ENCODE measurements at regions not wholly inside any gene's neighbourhood (a gene's known extent, or its start where the extent isn't known, plus 50 kb on each side); places are given as distances from the start of the nearest gene placed in this dataset.

GRCh38 chrX:4670606-4671005 is 957.2 kb upstream of the PRKX start:
- Mint-ChIP-seq H3K27me3 (ENCODE audit: low read depth) (no peaks in the 10 kb centered on the region), H3K9me3 (ENCODE audit: low read depth) (peaks cover 8% of the 10 kb centered on the region), H3K36me3 (ENCODE audit: low read depth) (no peaks in the 10 kb centered on the region), H3K4me1 (ENCODE audit: low read depth) (no peaks in the 10 kb centered on the region), H3K27ac (ENCODE audit: unreplicated experiment) (no peak overlapping the region), H3K4me3 (ENCODE audit: unreplicated experiment) (no peak overlapping the region)
- no peak for TF ChIP-seq CTCF (IDR thresholded peaks at IDR 0.05)
- no peak for DNase-seq (ENCODE audit: low spot score)

GRCh38 chrX:4668802-4669536 is 955.5 kb upstream of the PRKX start:
- Mint-ChIP-seq H3K4me1 (ENCODE audit: low read depth) (no peaks in the 10 kb centered on the region), H3K4me3 (ENCODE audit: unreplicated experiment) (no peak overlapping the region), H3K27me3 (ENCODE audit: low read depth) (no peaks in the 10 kb centered on the region), H3K27ac (ENCODE audit: unreplicated experiment) (no peak overlapping the region), H3K36me3 (ENCODE audit: low read depth) (no peaks in the 10 kb centered on the region), H3K9me3 (ENCODE audit: low read depth) (peaks cover 8% of the 10 kb centered on the region)
- DNase-seq (ENCODE audit: low spot score): no peak
- no peak for TF ChIP-seq CTCF (IDR thresholded peaks at IDR 0.05)

GRCh38 chrX:4663085-4663484 is 949.6 kb upstream of the PRKX start:
- no peak for DNase-seq (ENCODE audit: low spot score)
- no peak overlapping the region for H3K27ac Mint-ChIP-seq (ENCODE audit: unreplicated experiment)

GRCh38 chrX:4661771-4662170 is 948.3 kb upstream of the PRKX start:
- H3K4me1 Mint-ChIP-seq (ENCODE audit: low read depth): no peaks in the 10 kb centered on the region
- no peak for DNase-seq (ENCODE audit: low spot score)
- H3K27ac Mint-ChIP-seq (ENCODE audit: unreplicated experiment): no peak overlapping the region
- H3K27me3 Mint-ChIP-seq (ENCODE audit: low read depth): no peaks in the 10 kb centered on the region
- H3K4me3 Mint-ChIP-seq (ENCODE audit: unreplicated experiment): no peak overlapping the region
- no peaks in the 10 kb centered on the region for H3K36me3 Mint-ChIP-seq (ENCODE audit: low read depth)
- TF ChIP-seq CTCF (IDR thresholded peaks at IDR 0.05): no peak
- H3K9me3 Mint-ChIP-seq (ENCODE audit: low read depth): peaks cover 11% of the 10 kb centered on the region

More at GRCh38 chrX:4663085-4663484, 949.6 kb upstream of the PRKX start:
- H3K4me3 Mint-ChIP-seq (ENCODE audit: unreplicated experiment): no peak overlapping the region
- H3K9me3 Mint-ChIP-seq (ENCODE audit: low read depth): peaks cover 12% of the 10 kb centered on the region
- no peaks in the 10 kb centered on the region for H3K36me3 Mint-ChIP-seq (ENCODE audit: low read depth)
- H3K4me1 Mint-ChIP-seq (ENCODE audit: low read depth): no peaks in the 10 kb centered on the region
- no peaks in the 10 kb centered on the region for H3K27me3 Mint-ChIP-seq (ENCODE audit: low read depth)
- TF ChIP-seq CTCF (IDR thresholded peaks at IDR 0.05): no peak

- TF ChIP-seq CTCF (IDR thresholded peaks at IDR 0.05): no peak
- Mint-ChIP-seq H3K27me3 (ENCODE audit: low read depth) (no peaks in the 10 kb centered on the region), H3K9me3 (ENCODE audit: low read depth) (peaks cover 24% of the 10 kb centered on the region), H3K36me3 (ENCODE audit: low read depth) (no peaks in the 10 kb centered on the region), H3K27ac (ENCODE audit: unreplicated experiment) (no peak overlapping the region), H3K4me1 (ENCODE audit: low read depth) (no peaks in the 10 kb centered on the region), H3K4me3 (ENCODE audit: unreplicated experiment) (no peak overlapping the region)
- no peak for DNase-seq (ENCODE audit: low spot score)
Observed at GRCh38 chrX:4656419-4656818, 943.0 kb upstream of the PRKX start.
